Osteoblast (primary cell): ENCODE measurements at regions not wholly inside any gene's neighbourhood (a gene's known extent, or its start where the extent isn't known, plus 50 kb on each side); places are given as distances from the start of the nearest gene placed in this dataset.

ENCODE experiments used
- DNase-seq: peaks from one replicate; pipeline ENCODE4 v3.0.0; 2011; ENCODE audit warnings: low spot score, mixed read lengths; ENCODE audit not compliant: insufficient read length; ENCODE audit errors: missing footprints
- H2AFZ ChIP-seq: 2 replicates; pipeline ENCODE4 v1.6.0; 2011; ENCODE audit warnings: mild to moderate bottlenecking, low read length
- H3K27ac ChIP-seq: 2 replicates; pipeline ENCODE4 v1.5.1; 2011; ENCODE audit warnings: mild to moderate bottlenecking, low read depth, low read length, moderate library complexity
- H3K27me3 ChIP-seq: 2 replicates; pipeline ENCODE4 v1.6.0; 2012; ENCODE audit warnings: mild to moderate bottlenecking, control low read depth, inconsistent platforms, low read length, moderate library complexity; ENCODE audit not compliant: insufficient read depth
- H3K36me3 ChIP-seq: 2 replicates; pipeline ENCODE4 v1.5.1; 2011; ENCODE audit warnings: mild to moderate bottlenecking, low read length, control low read depth, moderate library complexity; ENCODE audit not compliant: insufficient read depth
- H3K4me1 ChIP-seq: 2 replicates; pipeline ENCODE4 v1.5.1; 2011; ENCODE audit warnings: mild to moderate bottlenecking, low read length, control low read depth, moderate library complexity; ENCODE audit not compliant: insufficient read depth
- H3K4me2 ChIP-seq: 2 replicates; pipeline ENCODE4 v1.6.0; 2011; ENCODE audit warnings: mild to moderate bottlenecking, low read length; ENCODE audit not compliant: insufficient read depth
- H3K4me3 ChIP-seq: fragments of 200-600 bp; sonication (generic); 3 replicates; pipeline ENCODE4 v1.5.1; 2012; ENCODE audit warnings: mild to moderate bottlenecking, low read length, inconsistent platforms; ENCODE audit not compliant: insufficient read depth
- H3K79me2 ChIP-seq: 2 replicates; pipeline ENCODE4 v1.6.0; 2012; ENCODE audit warnings: mild to moderate bottlenecking, low read length, control low read depth, inconsistent platforms; ENCODE audit not compliant: insufficient read depth
- H3K9me3 ChIP-seq: 2 replicates; pipeline ENCODE4 v1.5.1; 2011; ENCODE audit warnings: low read depth, low read length, control low read depth
- H4K20me1 ChIP-seq: 2 replicates; pipeline ENCODE4 v1.6.0; 2012; ENCODE audit warnings: mild to moderate bottlenecking, low read length, control low read depth; ENCODE audit not compliant: insufficient read depth
- TF ChIP-seq, protein P1 (sequence below): IDR thresholded peaks from 2 replicates; pipeline ENCODE4 v1.5.1; 2011; ENCODE audit warnings: mild to moderate bottlenecking, low read depth, low read length, moderate library complexity; ENCODE audit errors: extremely low read depth

- TF ChIP-seq, protein P1, sequence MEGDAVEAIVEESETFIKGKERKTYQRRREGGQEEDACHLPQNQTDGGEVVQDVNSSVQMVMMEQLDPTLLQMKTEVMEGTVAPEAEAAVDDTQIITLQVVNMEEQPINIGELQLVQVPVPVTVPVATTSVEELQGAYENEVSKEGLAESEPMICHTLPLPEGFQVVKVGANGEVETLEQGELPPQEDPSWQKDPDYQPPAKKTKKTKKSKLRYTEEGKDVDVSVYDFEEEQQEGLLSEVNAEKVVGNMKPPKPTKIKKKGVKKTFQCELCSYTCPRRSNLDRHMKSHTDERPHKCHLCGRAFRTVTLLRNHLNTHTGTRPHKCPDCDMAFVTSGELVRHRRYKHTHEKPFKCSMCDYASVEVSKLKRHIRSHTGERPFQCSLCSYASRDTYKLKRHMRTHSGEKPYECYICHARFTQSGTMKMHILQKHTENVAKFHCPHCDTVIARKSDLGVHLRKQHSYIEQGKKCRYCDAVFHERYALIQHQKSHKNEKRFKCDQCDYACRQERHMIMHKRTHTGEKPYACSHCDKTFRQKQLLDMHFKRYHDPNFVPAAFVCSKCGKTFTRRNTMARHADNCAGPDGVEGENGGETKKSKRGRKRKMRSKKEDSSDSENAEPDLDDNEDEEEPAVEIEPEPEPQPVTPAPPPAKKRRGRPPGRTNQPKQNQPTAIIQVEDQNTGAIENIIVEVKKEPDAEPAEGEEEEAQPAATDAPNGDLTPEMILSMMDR, result no peak
Observed at GRCh38 chr1:106717591-106717990, 338.9 kb upstream of the PRMT6 start.

GRCh38 chr1:106721790-106722189 lies 334.7 kb upstream of the PRMT6 start:
- Histone ChIP-seq H4K20me1 (no peaks in the 10 kb centered on the region), H3K4me2 (no peak overlapping the region), H3K27ac (no peak overlapping the region), H3K9me3 (no peaks in the 10 kb centered on the region), H3K4me3 (no peak overlapping the region), H3K79me2 (no peaks in the 10 kb centered on the region), H3K27me3 (no peaks in the 10 kb centered on the region), H3K36me3 (no peaks in the 10 kb centered on the region), H2AFZ (peak overlapping the region; percentile 45), H3K4me1 (no peaks in the 10 kb centered on the region)
- DNase-seq, result no peak
- TF ChIP-seq, protein P1, result no peak

More at GRCh38 chr1:106717591-106717990, 338.9 kb upstream of the PRMT6 start:
- Histone ChIP-seq H3K4me1 (no peaks in the 10 kb centered on the region), H3K27ac (no peak overlapping the region), H3K4me2 (peak overlapping the region; percentile 49), H4K20me1 (no peaks in the 10 kb centered on the region), H3K27me3 (no peaks in the 10 kb centered on the region), H3K9me3 (no peaks in the 10 kb centered on the region), H3K79me2 (no peaks in the 10 kb centered on the region), H2AFZ (no peak overlapping the region), H3K4me3 (no peak overlapping the region), H3K36me3 (no peaks in the 10 kb centered on the region)
- DNase-seq, result no peak

DNA sequence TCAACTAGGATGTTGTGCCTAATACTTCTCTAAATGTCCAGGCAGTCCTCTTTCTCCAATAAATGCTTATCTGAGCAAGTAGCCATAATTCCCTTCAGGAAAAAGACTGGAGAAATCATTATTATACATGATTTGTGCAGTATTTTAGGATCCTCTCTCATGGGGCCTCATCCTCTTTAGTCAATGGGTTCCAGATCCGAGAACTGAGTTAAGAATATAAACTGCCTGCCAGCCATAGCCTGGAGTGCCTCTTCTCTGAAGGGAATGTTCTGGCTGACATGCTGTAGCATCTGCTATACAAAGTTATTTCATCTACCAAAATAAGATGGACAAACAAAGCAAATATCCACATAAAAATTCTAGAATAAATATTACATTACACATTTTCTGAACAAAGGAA lies 334.0 kb upstream of the PRMT6 start:
- TF ChIP-seq, protein P1, result no peak
- no peaks in the 10 kb centered on the region for H3K9me3 ChIP-seq
- no peaks in the 10 kb centered on the region for H3K4me1 ChIP-seq
- no peak overlapping the region for H3K4me2 ChIP-seq
- H3K36me3 ChIP-seq, result no peaks in the 10 kb centered on the region
- no peak overlapping the region for H3K4me3 ChIP-seq
- no peaks in the 10 kb centered on the region for H3K27me3 ChIP-seq
- DNase-seq, result no peak
- H3K79me2 ChIP-seq, result no peaks in the 10 kb centered on the region
- H4K20me1 ChIP-seq, result no peaks in the 10 kb centered on the region
- H2AFZ ChIP-seq, result no peak overlapping the region
- H3K27ac ChIP-seq, result no peak overlapping the region

DNA sequence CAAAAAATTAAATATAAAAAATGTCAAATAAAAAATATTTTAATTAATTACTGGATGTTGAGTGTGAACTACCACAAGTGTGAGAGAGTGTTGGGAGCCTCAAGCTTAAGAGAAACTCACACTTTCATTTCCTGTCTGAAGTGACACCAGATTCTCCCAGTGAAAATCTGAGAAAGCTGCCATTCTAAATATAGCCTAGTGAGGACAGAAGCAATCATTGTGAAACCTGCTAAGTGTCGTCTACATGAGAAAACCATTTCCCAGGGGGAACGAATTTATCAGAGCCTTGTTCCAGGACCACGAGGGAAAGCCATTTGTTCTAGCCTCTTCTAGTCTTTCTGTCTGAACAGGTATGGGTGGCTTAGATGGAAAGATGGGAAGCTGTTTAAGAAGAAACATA lies 329.3 kb upstream of the PRMT6 start:
- Histone ChIP-seq H3K36me3 (no peaks in the 10 kb centered on the region), H3K79me2 (no peaks in the 10 kb centered on the region), H4K20me1 (no peaks in the 10 kb centered on the region), H3K27ac (no peak overlapping the region), H3K27me3 (no peaks in the 10 kb centered on the region), H3K4me3 (no peak overlapping the region), H3K9me3 (no peaks in the 10 kb centered on the region), H2AFZ (no peak overlapping the region), H3K4me2 (no peak overlapping the region), H3K4me1 (no peaks in the 10 kb centered on the region)
- DNase-seq, result no peak
- TF ChIP-seq, protein P1, result no peak
